NCI-H2227 (cell line): ENCODE measurements at regions not wholly inside any gene's neighbourhood (a gene's known extent, or its start where the extent isn't known, plus 50 kb on each side); places are given as distances from the start of the nearest gene placed in this dataset.
A peak's percentile ranks its signal among the peaks of the same experiment; 100 is the strongest.

Experiments used
- DNase-seq: peaks from one replicate; lab custom pipeline; 2025; ENCODE audit not compliant: unreplicated experiment; lab: John Stamatoyannopoulos, UW

DNA sequence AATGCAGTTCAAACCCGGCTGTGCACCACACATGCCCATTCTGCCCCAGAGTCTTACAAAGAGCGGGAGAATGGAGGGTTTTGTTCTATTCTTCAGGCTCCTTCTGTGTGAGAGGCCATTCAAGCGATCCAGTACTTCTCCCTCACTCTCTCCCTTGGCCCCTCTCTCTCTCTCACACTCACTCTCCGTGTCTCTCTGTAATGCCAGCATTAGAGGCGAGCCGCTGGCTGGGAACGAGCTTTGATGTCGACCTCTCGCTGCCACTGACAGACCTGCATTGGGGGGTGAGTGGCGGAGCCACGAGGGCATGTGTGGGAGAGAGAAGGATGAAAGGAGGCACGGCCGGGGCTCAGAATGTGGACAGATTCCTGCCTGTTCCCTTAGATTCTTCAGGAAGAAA, 231.7 kb upstream of the ARRDC4 start:
- no peak for DNase-seq

- no peak for DNase-seq
Measured at GRCh38 chr15:97729270-97729669, 231.2 kb upstream of the ARRDC4 start.

GRCh38 chr15:97730315-97730714, 230.2 kb upstream of the ARRDC4 start:
- no peak for DNase-seq

DNA sequence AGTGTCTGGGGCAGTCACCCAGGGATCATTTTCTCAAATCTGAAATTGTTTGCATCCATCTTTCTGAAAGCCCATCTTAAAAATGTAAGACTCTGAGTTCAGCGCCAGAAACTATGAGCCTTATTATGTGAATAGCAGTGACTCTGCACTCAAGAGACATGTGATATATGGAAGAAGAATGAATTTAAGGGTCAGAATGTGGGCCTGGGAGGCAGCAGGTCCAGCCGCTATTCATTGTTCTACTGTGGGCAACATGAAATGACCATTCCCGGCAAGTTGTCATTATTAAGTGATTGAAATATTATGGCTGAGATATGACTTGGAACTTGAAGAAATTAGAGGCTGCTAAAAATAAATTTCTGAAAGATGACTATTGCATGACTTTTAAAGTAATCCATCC, 228.6 kb upstream of the ARRDC4 start:
- no peak for DNase-seq

DNA sequence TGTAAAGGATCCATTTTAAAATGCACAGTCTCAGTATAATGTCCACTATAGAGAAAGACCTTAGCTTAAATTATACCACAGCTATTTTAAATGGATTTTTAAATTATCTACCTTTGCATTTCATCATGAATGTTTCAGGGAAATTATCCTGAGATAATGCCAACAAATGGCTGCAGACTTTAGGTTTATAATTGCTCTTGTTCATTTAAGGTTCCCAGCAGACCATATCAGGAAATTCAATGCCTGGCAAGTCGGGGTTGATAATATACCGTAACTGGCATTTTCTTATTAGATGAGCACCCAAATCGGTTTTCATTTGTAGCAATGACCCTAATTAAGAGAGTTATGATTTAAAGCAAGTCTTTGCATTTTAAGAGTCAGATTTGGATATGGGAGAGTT, 227.1 kb upstream of the ARRDC4 start:
- DNase-seq = no peak

GRCh38 chr15:97736748-97737147, 223.8 kb upstream of the ARRDC4 start:
- DNase-seq = no peak

GRCh38 chr15:97745481-97746071, 214.9 kb upstream of the ARRDC4 start:
- DNase-seq = peak; percentile 47

DNA sequence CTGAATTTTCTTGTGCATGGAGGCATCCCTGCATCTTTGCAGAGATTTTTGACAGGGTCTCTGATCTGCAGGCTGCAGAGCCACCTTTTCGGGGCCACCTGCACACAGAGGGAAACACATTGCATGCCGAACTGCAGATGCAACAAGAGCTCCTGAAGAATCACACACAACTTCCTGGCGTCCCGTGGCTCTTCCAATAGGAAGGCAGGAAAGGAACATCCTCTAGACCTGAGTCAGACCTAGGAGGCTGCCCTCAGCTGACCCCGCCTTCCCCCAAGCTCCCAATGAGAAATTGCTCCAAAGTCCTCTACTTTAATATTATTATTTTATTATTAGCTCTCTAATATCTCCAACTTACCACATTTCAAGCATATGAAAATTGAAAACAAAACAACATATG, 213.2 kb upstream of the ARRDC4 start:
- DNase-seq = no peak

- peak; percentile 38 for DNase-seq
Measured at GRCh38 chr15:97748576-97748975, 211.9 kb upstream of the ARRDC4 start.

GRCh38 chr15:97750060-97750459, 210.4 kb upstream of the ARRDC4 start:
- no peak for DNase-seq

- DNase-seq = no peak
Measured at GRCh38 chr15:97755726-97756125, 204.8 kb upstream of the ARRDC4 start.

GRCh38 chr15:97759363-97759762, 201.1 kb upstream of the ARRDC4 start:
- no peak for DNase-seq

DNA sequence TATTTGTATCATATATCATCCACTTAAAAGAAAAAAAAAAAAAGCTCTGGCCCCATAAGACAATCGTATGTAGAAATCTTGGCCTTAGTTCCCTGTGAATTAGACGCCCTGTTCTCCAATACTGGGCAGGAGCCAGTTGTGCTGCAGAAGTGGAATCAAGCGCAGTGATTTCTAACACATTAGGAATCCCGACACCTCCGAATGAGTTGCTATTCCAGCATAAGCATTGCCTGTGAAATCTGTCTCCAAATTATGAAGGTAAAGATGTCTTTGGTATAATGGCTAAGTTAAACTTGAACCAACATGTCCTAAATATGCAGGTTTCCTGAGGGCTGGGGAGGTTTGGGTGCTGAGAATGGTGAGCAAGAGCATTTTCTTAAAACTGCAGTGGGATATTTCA, 199.4 kb upstream of the ARRDC4 start:
- no peak for DNase-seq

- DNase-seq = no peak
Measured at GRCh38 chr15:97783240-97783639, 177.3 kb upstream of the ARRDC4 start.

- no peak for DNase-seq
Measured at GRCh38 chr15:97786741-97787140, 173.8 kb upstream of the ARRDC4 start.

DNA sequence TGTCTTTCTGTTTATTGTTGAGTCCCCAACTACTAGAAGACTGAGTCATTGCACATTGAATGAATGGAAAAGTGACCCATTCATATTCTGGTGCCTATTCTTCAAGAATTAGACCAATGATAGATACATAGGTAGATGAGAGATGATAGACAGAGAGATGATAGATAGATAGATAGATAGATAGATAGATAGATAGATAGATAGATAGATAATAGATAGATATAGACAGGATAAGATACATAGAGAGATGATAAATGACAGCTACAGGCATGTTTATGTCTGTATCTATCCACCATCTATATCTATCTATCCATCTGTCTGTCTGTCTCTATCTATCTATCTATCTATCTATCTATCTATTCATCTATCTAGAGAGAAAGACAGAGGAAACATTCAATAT, 170.3 kb upstream of the ARRDC4 start:
- no peak for DNase-seq

GRCh38 chr15:97791824-97792792, 168.4 kb upstream of the ARRDC4 start:
- DNase-seq = no peak

- no peak for DNase-seq
Measured at GRCh38 chr15:97804950-97805349, 155.6 kb upstream of the ARRDC4 start.

DNA sequence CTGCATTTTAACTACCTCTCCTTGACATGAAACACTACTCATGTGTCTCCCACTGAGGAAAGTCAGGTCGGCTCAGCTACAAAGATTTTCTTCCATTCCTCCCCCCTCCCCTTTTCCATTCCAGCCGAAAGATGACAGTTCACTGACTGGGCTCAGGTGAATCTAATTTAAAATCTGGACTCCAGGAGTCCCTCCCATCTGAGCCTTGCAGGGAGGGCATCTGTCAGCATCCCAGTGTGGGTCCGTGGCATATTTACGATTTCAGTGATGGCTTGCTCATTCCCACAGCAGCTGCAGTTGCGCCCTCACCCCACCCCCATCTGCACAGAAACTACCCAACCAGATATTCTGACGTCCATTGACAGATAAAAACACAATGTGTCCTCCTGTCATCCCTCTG, 153.7 kb upstream of the ARRDC4 start:
- DNase-seq = no peak

DNA sequence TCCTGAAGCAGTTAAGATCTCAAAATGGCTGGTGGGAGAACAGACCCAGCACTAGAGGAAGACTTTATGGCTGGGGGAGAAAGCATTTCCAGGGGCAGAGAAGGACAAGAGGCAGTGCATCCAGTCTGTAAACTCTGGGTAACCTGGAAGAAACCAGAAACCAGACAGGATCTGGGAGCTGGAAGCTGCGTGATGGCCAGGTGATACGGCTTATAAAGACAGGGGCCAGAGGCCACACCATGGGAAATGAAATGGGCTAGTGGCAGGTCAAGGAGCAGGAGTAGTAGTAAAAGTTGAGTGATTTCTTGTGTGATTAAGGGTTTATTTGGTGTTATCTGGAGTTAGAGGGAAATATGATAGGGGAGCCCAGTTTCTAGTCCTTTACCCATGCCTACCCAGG, 144.7 kb upstream of the ARRDC4 start:
- no peak for DNase-seq

DNA sequence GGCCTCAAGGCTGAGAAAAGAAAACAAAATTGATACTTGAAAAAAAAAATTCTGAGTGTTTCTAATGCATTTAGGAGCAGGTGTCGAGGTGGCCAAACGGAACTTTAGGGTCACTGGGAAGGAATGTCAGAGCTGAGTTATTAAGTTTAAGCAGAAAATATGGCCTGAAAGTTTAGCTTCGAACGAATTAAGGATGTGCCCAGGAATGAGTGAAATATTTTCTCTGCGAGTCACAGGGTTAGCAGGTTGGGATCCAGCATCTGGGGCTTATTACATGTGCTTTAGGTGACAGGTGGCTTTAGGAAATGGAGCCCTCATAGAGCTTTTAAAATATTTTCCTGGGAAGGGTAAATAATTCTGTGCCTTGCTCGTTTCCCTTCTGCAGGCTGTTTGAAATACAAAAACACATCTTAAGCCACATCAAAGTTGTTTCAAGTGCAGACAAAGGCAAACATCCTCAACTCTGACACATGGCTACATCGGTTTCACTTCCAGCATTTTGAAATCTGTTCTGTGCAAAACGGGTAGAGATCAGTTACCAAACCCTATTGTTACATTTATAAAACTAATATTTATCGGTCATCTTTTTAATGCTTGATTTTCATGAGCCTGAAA, 143.1 kb upstream of the ARRDC4 start:
- no peak for DNase-seq

GRCh38 chr15:97836003-97836402, 124.5 kb upstream of the ARRDC4 start:
- no peak for DNase-seq
